NCI-H2196 (cell line): ENCODE measurements at regions not wholly inside any gene's neighbourhood (a gene's known extent, or its start where the extent isn't known, plus 50 kb on each side); places are given as distances from the start of the nearest gene placed in this dataset.

Source experiments
- DNase-seq: peaks from one replicate; lab custom pipeline; 2025; ENCODE audit not compliant: unreplicated experiment; lab: John Stamatoyannopoulos, UW

DNA sequence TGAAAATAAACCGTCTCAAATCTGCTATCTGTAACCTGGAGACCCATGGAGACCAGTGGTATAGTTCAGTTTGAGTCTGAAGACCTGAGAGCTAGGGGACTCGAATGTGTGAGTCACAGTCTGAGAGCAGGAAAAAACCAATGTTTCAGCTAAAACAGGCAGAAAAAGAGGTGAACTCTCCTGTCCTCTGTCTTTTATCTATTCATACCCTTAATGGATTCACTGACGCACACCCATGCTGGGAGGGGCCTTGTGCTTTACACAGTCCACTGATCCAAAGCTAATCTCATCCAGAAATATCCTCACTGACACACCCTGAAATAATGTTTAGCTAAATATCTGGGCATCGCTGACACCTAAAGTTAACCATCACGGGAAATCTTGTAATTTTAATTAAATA lies 297.9 kb downstream of the GPM6A start:
- DNase-seq = no peak

DNA sequence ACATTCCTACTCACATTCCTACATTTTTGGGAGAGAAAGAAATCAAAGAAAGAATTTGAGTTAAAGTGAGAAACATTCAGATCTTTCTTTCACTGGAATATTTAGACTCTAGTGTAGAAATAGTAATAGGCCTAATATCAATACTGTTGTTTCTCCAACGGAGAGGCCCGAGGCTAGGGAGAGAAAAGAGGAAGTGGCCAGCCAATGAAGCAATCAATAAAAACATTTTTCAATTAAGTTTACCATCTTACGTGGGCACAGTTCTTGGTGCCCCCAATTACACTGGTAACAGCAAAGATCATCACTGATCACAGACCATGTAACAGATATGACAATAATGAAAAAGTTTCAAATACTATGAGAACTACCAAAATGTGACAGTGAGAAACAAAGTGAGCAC lies 281.4 kb downstream of the GPM6A start:
- DNase-seq = no peak

- no peak for DNase-seq
Observed at GRCh38 chr4:175531405-175532091, 280.5 kb downstream of the GPM6A start.

- DNase-seq = peak; percentile 10
Observed at GRCh38 chr4:175536852-175537453, 275.1 kb downstream of the GPM6A start.

- no peak for DNase-seq
Observed at GRCh38 chr4:175539498-175539897, 272.6 kb downstream of the GPM6A start.

- no peak for DNase-seq
Observed at GRCh38 chr4:175540151-175540550, 271.9 kb downstream of the GPM6A start.

GRCh38 chr4:175540732-175541131 lies 271.3 kb downstream of the GPM6A start:
- DNase-seq = no peak

- no peak for DNase-seq
Observed at GRCh38 chr4:175542786-175543185, 269.3 kb downstream of the GPM6A start.

GRCh38 chr4:175559126-175559525 lies 252.9 kb downstream of the GPM6A start:
- DNase-seq = no peak

DNA sequence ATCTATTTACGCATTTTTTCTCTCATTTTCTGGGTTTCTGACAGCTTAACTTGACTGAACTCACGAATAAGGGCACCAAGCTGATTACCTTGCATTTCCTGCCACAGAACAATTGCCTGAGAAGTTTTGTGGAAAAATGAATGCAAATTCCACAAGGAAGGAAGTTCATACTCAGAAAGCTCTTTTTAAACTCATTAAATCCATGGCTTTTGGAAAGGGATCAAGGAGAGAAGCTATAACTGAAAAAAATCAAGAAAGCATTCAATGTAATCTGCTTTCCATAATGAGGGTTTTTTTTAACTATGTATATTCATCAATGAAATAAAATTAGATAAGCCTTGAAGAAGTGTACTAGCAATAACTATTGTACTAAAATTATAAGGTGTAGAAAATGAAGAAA lies 252.5 kb downstream of the GPM6A start:
- no peak for DNase-seq

GRCh38 chr4:175560604-175561003 lies 251.5 kb downstream of the GPM6A start:
- no peak for DNase-seq

- DNase-seq = no peak
Observed at GRCh38 chr4:175561696-175562095, 250.4 kb downstream of the GPM6A start.

- DNase-seq = no peak
Observed at GRCh38 chr4:175562111-175562510, 250.0 kb downstream of the GPM6A start.

GRCh38 chr4:175562542-175562941 lies 249.5 kb downstream of the GPM6A start:
- no peak for DNase-seq
